CD14-positive monocyte (primary cell): ENCODE measurements at regions not wholly inside any gene's neighbourhood (a gene's known extent, or its start where the extent isn't known, plus 50 kb on each side); places are given as distances from the start of the nearest gene placed in this dataset.

ENCODE experiments used
- DNase-seq, 3 donors: peaks; one replicate each; pipeline ENCODE4 v3.0.0-alpha.2; 2011 to 2022
- H2AFZ ChIP-seq: 2 replicates; pipeline ENCODE4 v1.6.0; 2012; ENCODE audit warnings: mild to moderate bottlenecking, low read depth, low read length, inconsistent platforms; ENCODE audit not compliant: insufficient read depth, poor library complexity, severe bottlenecking
- H3K27ac ChIP-seq, 2 donors: 1 replicate in 1 of 2; 2 replicates in 1 of 2; pipeline ENCODE4 v1.5.1; 2012 to 2013; ENCODE audit warnings: low read length in 2 of 2, control low read depth in 1 of 2, inconsistent platforms in 1 of 2, low read depth in 1 of 2, mild to moderate bottlenecking in 1 of 2
- H3K27me3 ChIP-seq, 2 donors: one replicate each; pipeline versions ENCODE4 v1.6.0 to v1.6.1; 2011 to 2013; ENCODE audit warnings: low read length in 2 of 2; ENCODE audit not compliant: control insufficient read depth in 2 of 2, insufficient read depth in 2 of 2
- H3K36me3 ChIP-seq, 2 donors: replicated peaks in 1 of 2; 1 replicate in 1 of 2; 2 replicates in 1 of 2; pipeline versions ENCODE4 v1.5.1 to v1.6.1; 2012 to 2013; ENCODE audit warnings: low read length in 2 of 2, control low read depth in 1 of 2, inconsistent platforms in 1 of 2, mild to moderate bottlenecking in 1 of 2; ENCODE audit not compliant: insufficient read depth in 2 of 2, control insufficient read depth in 1 of 2
- H3K4me1 ChIP-seq, 2 donors: 1 replicate in 1 of 2; 2 replicates in 1 of 2; pipeline versions ENCODE4 v1.5.1 to v1.6.1; 2012 to 2013; ENCODE audit warnings: low read length in 2 of 2, control low read depth in 1 of 2, inconsistent platforms in 1 of 2, mild to moderate bottlenecking in 1 of 2, moderate library complexity in 1 of 2; ENCODE audit not compliant: insufficient read depth in 2 of 2, control insufficient read depth in 1 of 2
- H3K4me2 ChIP-seq: replicated peaks from 2 replicates; pipeline ENCODE3; 2012; ENCODE audit warnings: low read length, moderate library complexity, mild to moderate bottlenecking; ENCODE audit not compliant: poor library complexity, severe bottlenecking; ENCODE audit errors: extremely low read depth
- H3K4me3 ChIP-seq, 3 experiments: fragments of 200-600 bp in 1 of 3; sonication (generic) in 1 of 3; replicated peaks in 1 of 3; 1 replicate in 2 of 3; 2 replicates in 1 of 3; pipeline ENCODE4 v1.5.1; 2011 to 2013; ENCODE audit warnings: low read length in 3 of 3, mild to moderate bottlenecking in 3 of 3, control low read depth in 2 of 3, low read depth in 2 of 3, inconsistent platforms in 1 of 3, moderate library complexity in 1 of 3
- H3K79me2 ChIP-seq: 2 replicates; pipeline ENCODE4 v1.6.0; 2012; ENCODE audit warnings: mild to moderate bottlenecking, control low read depth, inconsistent platforms, low read length, moderate library complexity; ENCODE audit not compliant: insufficient read depth
- H3K9ac ChIP-seq: 2 replicates; pipeline ENCODE4 v1.6.0; 2017; ENCODE audit warnings: low read length, mild to moderate bottlenecking; ENCODE audit not compliant: insufficient read depth, poor library complexity, severe bottlenecking
- H3K9me3 ChIP-seq, 2 donors: replicated peaks in 1 of 2; 1 replicate in 1 of 2; 2 replicates in 1 of 2; pipeline versions ENCODE4 v1.5.1 to v1.6.1; 2012 to 2013; ENCODE audit warnings: low read length in 2 of 2, control low read depth in 1 of 2; ENCODE audit not compliant: control insufficient read depth in 1 of 2, insufficient read depth in 1 of 2
- H4K20me1 ChIP-seq: 2 replicates; pipeline ENCODE4 v1.6.0; 2012; ENCODE audit warnings: mild to moderate bottlenecking, low read length, control low read depth, moderate library complexity; ENCODE audit not compliant: insufficient read depth
- H3K27ac Mint-ChIP-seq, 7 donors: one replicate each; pipeline ENCODE4 v1.8.0; 2020; ENCODE audit warnings: mild to moderate bottlenecking in 7 of 7, mixed read lengths in 7 of 7, moderate library complexity in 6 of 7, inconsistent platforms in 2 of 7
- H3K27me3 Mint-ChIP-seq, 3 donors: one replicate each; pipeline ENCODE4 v1.8.0; 2021 to 2022; ENCODE audit warnings: low read depth in 3 of 3, mild to moderate bottlenecking in 3 of 3, mixed read lengths in 3 of 3, moderate library complexity in 3 of 3, inconsistent platforms in 1 of 3
- H3K36me3 Mint-ChIP-seq, 2 donors: one replicate each; pipeline ENCODE4 v1.8.0; 2020; ENCODE audit warnings: mixed read lengths in 2 of 2, inconsistent platforms in 1 of 2, mild to moderate bottlenecking in 1 of 2
- H3K4me1 Mint-ChIP-seq: one replicate; pipeline ENCODE4 v1.8.0; 2020; ENCODE audit warnings: mild to moderate bottlenecking, mixed read lengths
- H3K4me3 Mint-ChIP-seq, 2 donors: one replicate each; pipeline ENCODE4 v1.8.0; 2020; ENCODE audit warnings: mild to moderate bottlenecking in 2 of 2, mixed read lengths in 2 of 2, moderate library complexity in 1 of 2
- H3K9me3 Mint-ChIP-seq, 7 donors: one replicate each; pipeline ENCODE4 v1.8.0; 2020 to 2022; ENCODE audit warnings: mixed read lengths in 7 of 7, mild to moderate bottlenecking in 6 of 7, moderate library complexity in 6 of 7, inconsistent platforms in 2 of 7
- CTCF ChIP-seq: fragments of 200-600 bp; IDR thresholded peaks from one replicate; pipeline ENCODE4 v1.8.0; 2022; ENCODE audit warnings: antibody characterized with exemption, mild to moderate bottlenecking
- WGBS: methylation state at CpG from one replicate; pipeline ENCODE4 v1.1.5; 2013; ENCODE audit warnings: missing lambda C conversion rate; ENCODE audit not compliant: insufficient coverage; 5-methylcytosine and 5-hydroxymethylcytosine counted together
- intact Hi-C, 2 donors: fragments of 100-400 bp; cut with micrococcal nuclease; formaldehyde crosslinking; loops; one replicate each; pipeline versions ENCODE4 v1.15.0 to v1.15.1; 2023

GRCh38 chr18:43794363-43794762 is 517.1 kb upstream of the SYT4 start:
- no peak overlapping the region for H3K9ac ChIP-seq
- no peak overlapping the region for H3K4me3 ChIP-seq
- H3K9me3 ChIP-seq: no peaks in the 10 kb centered on the region
- H4K20me1 ChIP-seq: no peaks in the 10 kb centered on the region
- no peaks in the 10 kb centered on the region for H3K36me3 Mint-ChIP-seq
- H3K36me3 ChIP-seq: no peaks in the 10 kb centered on the region
- no peaks in the 10 kb centered on the region for H3K4me1 ChIP-seq
- TF ChIP-seq CTCF: no peak
- no peak overlapping the region for H3K27ac Mint-ChIP-seq
- peaks cover 0 to 1% (median 0%) of the 10 kb centered on the region in 3 donors for H3K27me3 Mint-ChIP-seq
- WGBS: no CpG with 5 or more reads among the region's 2 CpGs
- H3K27me3 ChIP-seq: no peaks in the 10 kb centered on the region
- H3K79me2 ChIP-seq: no peaks in the 10 kb centered on the region
- no peak overlapping the region for H3K27ac ChIP-seq
- peaks cover 0 to 5% (median 0%) of the 10 kb centered on the region in 7 donors for H3K9me3 Mint-ChIP-seq
- no peak overlapping the region for H2AFZ ChIP-seq
- no peaks in the 10 kb centered on the region for H3K4me1 Mint-ChIP-seq
- DNase-seq: no peak
- no peak overlapping the region for H3K4me3 Mint-ChIP-seq
- H3K4me2 ChIP-seq: no peak overlapping the region
- intact Hi-C loops: no loop called here

DNA sequence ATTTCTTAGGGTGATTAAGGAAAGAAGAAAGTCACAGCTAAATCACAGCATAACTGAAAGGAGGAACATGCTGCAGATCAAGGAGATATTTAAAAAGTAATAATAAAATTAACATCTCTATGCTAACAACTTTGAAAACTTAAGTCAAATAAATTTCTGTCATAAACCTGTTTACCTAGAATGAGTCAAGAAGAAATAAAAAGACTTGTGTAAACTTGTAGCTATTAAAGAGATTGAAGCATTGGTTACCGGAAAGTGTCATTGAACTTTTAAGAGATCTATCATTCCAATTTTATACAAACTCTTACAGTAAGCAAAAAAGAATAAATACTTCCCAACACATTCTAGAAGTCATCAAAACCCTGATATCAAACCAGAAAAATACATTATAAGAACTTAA is 520.1 kb upstream of the SYT4 start:
- H3K36me3 Mint-ChIP-seq: no peaks in the 10 kb centered on the region
- TF ChIP-seq CTCF: no peak
- no peak for DNase-seq
- H3K36me3 ChIP-seq: no peaks in the 10 kb centered on the region
- H2AFZ ChIP-seq: no peak overlapping the region
- no peaks in the 10 kb centered on the region for H3K27me3 ChIP-seq
- H3K4me1 Mint-ChIP-seq: no peaks in the 10 kb centered on the region
- no peaks in the 10 kb centered on the region for H4K20me1 ChIP-seq
- no peak overlapping the region for H3K27ac Mint-ChIP-seq
- intact Hi-C loops: no loop called here
- H3K9me3 Mint-ChIP-seq: peaks cover 0 to 5% (median 0%) of the 10 kb centered on the region in 7 donors
- no peak overlapping the region for H3K27ac ChIP-seq
- no peaks in the 10 kb centered on the region for H3K79me2 ChIP-seq
- H3K27me3 Mint-ChIP-seq: peaks cover 0 to 1% (median 0%) of the 10 kb centered on the region in 3 donors
- H3K9ac ChIP-seq: no peak overlapping the region
- no CpG with 5 or more reads among the region's 1 CpG for WGBS
- no peaks in the 10 kb centered on the region for H3K4me1 ChIP-seq
- H3K4me2 ChIP-seq: no peak overlapping the region
- H3K9me3 ChIP-seq: no peaks in the 10 kb centered on the region
- no peak overlapping the region for H3K4me3 Mint-ChIP-seq
- H3K4me3 ChIP-seq: no peak overlapping the region
